NB4 (cell line): ENCODE measurements at regions not wholly inside any gene's neighbourhood (a gene's known extent, or its start where the extent isn't known, plus 50 kb on each side); places are given as distances from the start of the nearest gene placed in this dataset.

Experiments used
- DNase-seq: peaks from one replicate; pipeline ENCODE4 v3.0.0; 2010; ENCODE audit warnings: low read depth
- H3K4me3 ChIP-seq: one replicate; pipeline ENCODE4 v1.5.1; 2011; ENCODE audit warnings: mild to moderate bottlenecking, low read depth, low read length, moderate library complexity
- MYC ChIP-seq: IDR thresholded peaks from 2 replicates; pipeline ENCODE4 v1.6.1; 2011; ENCODE audit warnings: low read depth, low read length
- POLR2A ChIP-seq: IDR thresholded peaks from 2 replicates; pipeline ENCODE4 v1.6.1; 2011; ENCODE audit warnings: mild to moderate bottlenecking; ENCODE audit not compliant: insufficient read length; ENCODE audit errors: extremely low read depth
- TF ChIP-seq, protein P1 (sequence below): IDR thresholded peaks from 2 replicates; pipeline ENCODE4 v1.6.1; 2011; ENCODE audit warnings: low read depth, low read length
- TF ChIP-seq, protein P2 (sequence below): IDR thresholded peaks from one replicate; pipeline ENCODE4 v1.5.1; 2012; ENCODE audit warnings: low read depth, low read length

DNA sequence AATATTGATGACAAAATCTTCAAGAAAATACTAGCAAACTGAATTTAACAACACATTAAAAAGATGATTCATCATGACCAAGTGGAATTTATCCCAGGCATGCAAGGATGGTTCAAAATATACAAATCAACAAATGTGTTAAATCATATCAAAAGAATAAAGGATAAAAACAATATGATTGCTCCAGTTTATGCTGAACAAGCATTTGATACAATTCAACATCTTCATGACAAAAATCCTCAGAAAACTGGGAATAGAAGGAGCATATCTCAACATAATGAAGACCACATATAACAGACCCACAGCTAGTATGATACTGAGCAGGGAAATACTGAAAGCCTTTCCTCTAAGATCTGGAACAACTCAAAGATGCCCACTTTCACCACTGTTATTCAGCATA, 352.3 kb downstream of the PYDC2 start:
- TF ChIP-seq, protein P1, sequence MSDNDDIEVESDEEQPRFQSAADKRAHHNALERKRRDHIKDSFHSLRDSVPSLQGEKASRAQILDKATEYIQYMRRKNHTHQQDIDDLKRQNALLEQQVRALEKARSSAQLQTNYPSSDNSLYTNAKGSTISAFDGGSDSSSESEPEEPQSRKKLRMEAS, result no peak
- TF ChIP-seq MYC, result no peak
- TF ChIP-seq POLR2A, result no peak
- TF ChIP-seq, protein P2, sequence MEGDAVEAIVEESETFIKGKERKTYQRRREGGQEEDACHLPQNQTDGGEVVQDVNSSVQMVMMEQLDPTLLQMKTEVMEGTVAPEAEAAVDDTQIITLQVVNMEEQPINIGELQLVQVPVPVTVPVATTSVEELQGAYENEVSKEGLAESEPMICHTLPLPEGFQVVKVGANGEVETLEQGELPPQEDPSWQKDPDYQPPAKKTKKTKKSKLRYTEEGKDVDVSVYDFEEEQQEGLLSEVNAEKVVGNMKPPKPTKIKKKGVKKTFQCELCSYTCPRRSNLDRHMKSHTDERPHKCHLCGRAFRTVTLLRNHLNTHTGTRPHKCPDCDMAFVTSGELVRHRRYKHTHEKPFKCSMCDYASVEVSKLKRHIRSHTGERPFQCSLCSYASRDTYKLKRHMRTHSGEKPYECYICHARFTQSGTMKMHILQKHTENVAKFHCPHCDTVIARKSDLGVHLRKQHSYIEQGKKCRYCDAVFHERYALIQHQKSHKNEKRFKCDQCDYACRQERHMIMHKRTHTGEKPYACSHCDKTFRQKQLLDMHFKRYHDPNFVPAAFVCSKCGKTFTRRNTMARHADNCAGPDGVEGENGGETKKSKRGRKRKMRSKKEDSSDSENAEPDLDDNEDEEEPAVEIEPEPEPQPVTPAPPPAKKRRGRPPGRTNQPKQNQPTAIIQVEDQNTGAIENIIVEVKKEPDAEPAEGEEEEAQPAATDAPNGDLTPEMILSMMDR, result no peak
- DNase-seq, result no peak
- no peak overlapping the region for H3K4me3 ChIP-seq

GRCh38 chr3:191848818-191849217, 387.9 kb downstream of the PYDC2 start:
- DNase-seq, result no peak
- H3K4me3 ChIP-seq, result no peak overlapping the region
- TF ChIP-seq, protein P1, result no peak
- TF ChIP-seq, protein P2, result no peak
- TF ChIP-seq MYC, result no peak
- TF ChIP-seq POLR2A, result no peak

DNA sequence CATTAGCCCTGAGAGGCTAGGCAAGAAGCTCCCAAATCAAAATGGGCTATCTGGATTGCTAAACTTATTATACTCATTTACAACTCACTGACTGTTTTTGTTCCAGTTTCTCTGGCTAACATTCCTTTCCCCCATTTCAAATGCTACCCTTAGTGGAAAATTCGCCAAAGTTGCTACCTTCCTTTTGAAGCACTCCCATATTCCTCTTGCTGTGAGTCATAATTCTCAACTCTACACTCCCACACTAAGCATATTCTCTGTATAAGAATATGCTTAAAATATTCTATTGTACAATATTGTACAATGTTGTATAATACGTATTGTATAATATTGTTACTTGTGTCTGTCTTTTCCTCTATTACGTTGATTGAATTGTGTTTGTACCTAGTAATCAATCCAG, 398.6 kb downstream of the PYDC2 start:
- no peak overlapping the region for H3K4me3 ChIP-seq
- DNase-seq, result no peak
- no peak for TF ChIP-seq POLR2A
- no peak for TF ChIP-seq MYC
- TF ChIP-seq, protein P1, result no peak
- TF ChIP-seq, protein P2, result no peak

GRCh38 chr3:191869738-191870415, 408.9 kb downstream of the PYDC2 start:
- H3K4me3 ChIP-seq, result no peak overlapping the region
- TF ChIP-seq POLR2A (no peak), MYC (no peak)
- TF ChIP-seq, protein P2, result no peak
- TF ChIP-seq, protein P1, result no peak
- DNase-seq, result no peak

DNA sequence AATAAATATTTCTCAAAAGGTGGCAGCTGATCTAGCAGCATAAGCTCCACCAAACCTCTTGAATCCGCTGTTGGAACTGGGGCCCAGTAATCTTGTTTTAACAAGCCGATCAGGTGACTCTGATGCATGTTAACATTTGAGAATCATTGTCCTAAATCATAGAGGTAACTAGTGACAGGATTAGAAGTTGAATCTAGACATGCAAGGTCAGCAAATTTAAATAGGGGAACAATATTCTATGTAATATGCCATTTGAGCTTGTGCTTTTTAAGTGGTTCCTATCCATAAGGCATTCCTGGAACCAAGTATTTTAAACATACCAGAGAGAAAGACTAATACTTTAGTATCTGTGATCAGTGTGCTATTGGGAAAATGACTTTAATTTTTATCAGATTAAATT, 412.8 kb downstream of the PYDC2 start:
- no peak overlapping the region for H3K4me3 ChIP-seq
- TF ChIP-seq, protein P1, result no peak
- TF ChIP-seq MYC, result no peak
- TF ChIP-seq, protein P2, result no peak
- TF ChIP-seq POLR2A, result no peak
- no peak for DNase-seq
